ENCODE measurements at regions not wholly inside any gene's neighbourhood (a gene's known extent, or its start where the extent isn't known, plus 50 kb on each side); places are given as distances from the start of the nearest gene placed in this dataset.
"Not testable (repeated sequence)": the region's sequence is repeated elsewhere in the genome, so short reads cannot be mapped to it uniquely, and the experiment has no call there.

- in situ Hi-C loops (cut with HindIII; ENCODE audit: low sequenced_read_pairs): no loop called here
Observed at GRCh38 chr1:95863086-95863485, 629.1 kb downstream of the RWDD3 start.

- in situ Hi-C loops (cut with HindIII; ENCODE audit: low sequenced_read_pairs): no loop called here
Observed at GRCh38 chr1:95865769-95866168, 631.8 kb downstream of the RWDD3 start.

DNA sequence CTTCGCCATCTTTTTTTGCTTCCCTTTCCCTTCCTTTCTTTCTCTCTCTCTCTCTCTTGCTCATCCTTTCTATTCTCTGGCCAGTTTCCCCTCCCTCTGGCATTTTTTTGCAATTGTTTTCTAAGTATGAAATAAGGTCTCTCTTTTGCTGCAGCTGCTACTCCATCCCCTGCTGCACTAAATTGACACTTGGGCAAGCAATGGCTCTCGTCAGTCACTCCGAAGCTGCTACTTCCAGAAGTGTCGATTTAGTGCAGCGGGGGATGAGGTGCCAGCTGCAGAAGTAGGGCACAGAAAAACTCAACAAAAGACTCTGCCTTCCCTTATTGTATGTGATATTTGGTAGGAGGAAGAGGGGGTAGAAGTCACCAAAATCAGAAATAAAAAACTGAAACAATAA, 642.3 kb downstream of the RWDD3 start:
- in situ Hi-C loops (cut with HindIII; ENCODE audit: low sequenced_read_pairs): no loop called here

DNA sequence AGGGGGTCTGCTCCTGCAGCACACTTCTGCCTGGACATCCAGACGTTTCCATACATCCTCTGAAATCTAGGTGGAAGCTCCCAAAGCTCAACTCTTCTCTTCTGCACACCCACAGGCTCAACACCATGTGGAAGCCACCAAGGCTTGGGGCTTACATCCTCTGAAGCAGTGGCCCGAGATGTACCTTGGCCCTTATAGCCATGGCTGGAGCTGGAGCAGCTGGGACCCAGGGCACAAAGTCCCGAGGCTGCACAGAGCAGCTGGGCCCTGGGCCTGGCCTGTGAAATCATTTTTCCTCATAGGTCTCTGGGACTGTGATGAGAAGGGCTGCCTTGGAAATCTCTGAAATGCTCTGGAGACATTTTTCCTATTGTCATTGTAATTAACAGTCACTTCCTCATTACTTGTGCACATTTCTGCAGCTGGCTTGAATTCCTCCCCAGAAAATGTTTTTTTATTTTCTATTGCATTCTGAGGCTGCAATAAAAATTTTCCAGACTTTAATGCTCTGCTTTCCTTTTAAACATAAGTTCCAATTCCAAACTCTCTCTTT, 645.6 kb downstream of the RWDD3 start:
- in situ Hi-C loops (cut with HindIII; ENCODE audit: low sequenced_read_pairs): no loop called here

- in situ Hi-C loops (cut with HindIII; ENCODE audit: low sequenced_read_pairs): no loop called here
Observed at GRCh38 chr1:95888941-95889390, 655.0 kb downstream of the RWDD3 start.

- in situ Hi-C loops (cut with HindIII; ENCODE audit: low sequenced_read_pairs): no loop called here
Observed at GRCh38 chr1:95889400-95889799, 655.4 kb downstream of the RWDD3 start.

- in situ Hi-C loops (cut with HindIII; ENCODE audit: low sequenced_read_pairs): no loop called here
Observed at GRCh38 chr1:95893921-95894320, 659.9 kb downstream of the RWDD3 start.

DNA sequence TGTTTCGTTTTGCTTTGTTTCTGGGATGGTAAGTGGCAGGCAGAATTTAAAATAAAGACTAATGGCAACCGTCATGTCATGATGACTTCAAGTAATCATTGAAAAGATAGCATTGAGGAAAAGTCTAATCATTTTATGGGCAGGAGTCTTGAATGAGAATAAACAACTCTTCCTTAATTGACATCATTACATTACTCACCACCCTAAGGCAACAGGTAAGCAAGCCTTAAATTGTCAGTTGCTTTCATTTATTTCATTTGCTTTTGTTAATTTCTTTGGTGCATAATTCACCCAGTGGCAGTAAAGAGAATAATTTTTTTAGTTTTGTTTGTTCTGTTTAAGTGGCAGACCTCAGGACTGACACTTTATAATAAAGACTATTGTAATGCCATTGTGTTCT, 669.0 kb downstream of the RWDD3 start:
- in situ Hi-C loops (cut with HindIII; ENCODE audit: low sequenced_read_pairs): no loop called here

DNA sequence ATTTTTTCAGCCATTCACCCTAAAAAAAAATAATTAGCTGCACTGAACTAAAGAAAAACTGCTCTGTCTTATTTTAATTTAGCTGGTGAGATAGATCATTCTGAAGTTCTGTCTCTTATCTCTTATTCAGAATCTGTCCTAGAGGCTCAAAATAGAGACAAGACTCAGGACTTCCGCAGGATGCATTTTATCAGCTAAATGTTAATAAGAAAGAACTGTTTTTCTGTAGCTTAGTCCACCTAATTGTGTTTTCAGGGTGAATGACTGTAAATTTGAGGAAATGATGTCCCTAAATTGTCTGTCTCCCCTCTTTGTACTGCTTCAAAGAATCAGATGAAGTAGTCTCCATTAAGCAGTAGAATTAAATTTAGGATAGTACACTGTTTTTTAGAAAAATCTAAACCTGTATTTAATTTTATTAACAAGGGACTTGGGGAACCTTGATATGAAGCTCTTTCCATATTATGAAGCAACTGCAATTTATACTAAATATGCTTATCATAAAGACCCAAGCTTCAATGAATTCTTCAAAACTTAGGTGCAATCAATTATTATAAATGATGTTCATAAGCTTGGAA, 671.9 kb downstream of the RWDD3 start:
- in situ Hi-C loops (cut with HindIII; ENCODE audit: low sequenced_read_pairs): no loop called here

DNA sequence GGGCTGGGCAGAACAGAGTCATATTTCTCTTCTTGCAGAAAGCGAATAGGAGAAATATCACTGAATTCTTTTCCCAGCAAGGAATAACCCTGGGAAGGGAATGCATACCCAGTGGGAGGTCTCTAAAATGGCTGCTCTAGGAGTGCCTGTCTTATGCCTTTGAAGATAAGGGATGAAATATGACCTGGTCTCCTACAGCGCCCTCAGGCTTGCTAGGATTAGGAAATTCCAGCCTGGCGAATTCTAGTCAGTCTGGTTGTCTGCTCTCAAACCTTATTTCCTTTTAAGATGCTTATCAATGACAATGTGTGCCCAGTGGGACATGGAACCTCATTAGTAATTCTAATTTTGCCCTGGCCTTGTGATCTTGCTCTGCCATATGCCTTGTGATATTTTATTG, 677.7 kb downstream of the RWDD3 start:
- in situ Hi-C loops (cut with HindIII; ENCODE audit: low sequenced_read_pairs): not testable (repeated sequence)

GRCh38 chr1:95916616-95917015, 682.6 kb downstream of the RWDD3 start:
- in situ Hi-C loops (cut with HindIII; ENCODE audit: low sequenced_read_pairs): no loop called here

GRCh38 chr1:95924684-95925083, 690.7 kb downstream of the RWDD3 start:
- in situ Hi-C loops (cut with HindIII; ENCODE audit: low sequenced_read_pairs): no loop called here

- in situ Hi-C loops (cut with HindIII; ENCODE audit: low sequenced_read_pairs): no loop called here
Observed at GRCh38 chr1:95926331-95926730, 692.3 kb downstream of the RWDD3 start.

- in situ Hi-C loops (cut with HindIII; ENCODE audit: low sequenced_read_pairs): no loop called here
Observed at GRCh38 chr1:95927061-95927460, 693.1 kb downstream of the RWDD3 start.

- in situ Hi-C loops (cut with HindIII; ENCODE audit: low sequenced_read_pairs): no loop called here
Observed at GRCh38 chr1:95935719-95936118, 701.7 kb downstream of the RWDD3 start.

GRCh38 chr1:95941121-95941798, 707.2 kb downstream of the RWDD3 start:
- in situ Hi-C loops (cut with HindIII; ENCODE audit: low sequenced_read_pairs): no loop called here

DNA sequence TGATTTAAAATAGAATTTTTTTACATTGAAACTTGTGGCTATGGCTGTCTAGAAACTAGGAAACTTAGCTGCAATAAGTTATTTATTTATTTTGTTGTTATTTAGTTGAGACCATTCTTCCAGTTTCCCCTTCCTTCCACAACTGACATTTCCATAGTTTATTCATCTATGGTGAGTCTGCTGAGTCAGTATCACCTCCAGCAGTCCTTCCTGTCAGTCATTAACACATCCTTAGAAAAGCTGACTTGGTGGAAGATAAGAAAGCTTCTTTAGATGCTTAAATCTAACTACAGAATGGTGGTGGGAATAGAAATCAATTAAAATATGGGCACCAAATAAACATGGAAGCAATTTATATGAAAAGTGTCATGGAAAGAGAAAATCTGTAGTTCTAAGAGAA, 714.0 kb downstream of the RWDD3 start:
- in situ Hi-C loops (cut with HindIII; ENCODE audit: low sequenced_read_pairs): no loop called here

DNA sequence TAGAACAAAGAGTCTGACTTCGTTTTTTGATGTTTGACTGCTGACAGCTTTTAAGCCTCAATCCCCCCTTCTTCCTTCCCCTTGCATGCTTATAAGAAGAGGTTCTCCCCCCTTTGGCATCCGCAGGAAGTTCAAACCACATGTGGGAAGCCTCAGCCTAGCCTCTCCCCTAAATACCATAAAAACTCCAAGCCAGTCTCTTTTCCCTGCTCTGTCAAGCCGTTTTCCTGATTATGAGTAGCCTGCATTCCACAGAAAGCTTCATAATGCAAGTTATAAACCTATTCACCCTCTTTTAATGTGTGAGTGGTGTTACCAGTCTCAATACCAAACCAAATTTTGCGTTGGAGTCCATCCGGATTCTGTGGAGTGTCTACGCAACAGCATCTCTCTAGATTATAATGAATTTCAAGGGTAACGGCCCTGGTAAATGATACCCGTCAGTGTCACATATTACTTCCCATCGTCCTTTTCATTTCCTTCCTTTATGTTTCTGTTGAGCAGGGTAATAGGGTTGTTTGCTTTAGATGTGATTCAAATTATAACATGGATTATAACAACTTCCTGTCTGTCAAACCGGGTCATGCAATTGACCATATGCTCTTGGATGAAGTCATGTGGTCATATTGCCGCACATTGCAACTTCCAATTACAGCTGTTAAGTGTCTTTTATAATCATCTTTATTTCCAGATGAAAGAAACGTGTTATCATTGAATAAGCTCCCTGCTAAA, 717.5 kb downstream of the RWDD3 start:
- in situ Hi-C loops (cut with HindIII; ENCODE audit: low sequenced_read_pairs): no loop called here

- in situ Hi-C loops (cut with HindIII; ENCODE audit: low sequenced_read_pairs): no loop called here
Observed at GRCh38 chr1:95953015-95953414, 719.0 kb downstream of the RWDD3 start.

GRCh38 chr1:95954585-95954984, 720.6 kb downstream of the RWDD3 start:
- in situ Hi-C loops (cut with HindIII; ENCODE audit: low sequenced_read_pairs): no loop called here

GRCh38 chr1:95956215-95956614, 722.2 kb downstream of the RWDD3 start:
- in situ Hi-C loops (cut with HindIII; ENCODE audit: low sequenced_read_pairs): no loop called here

DNA sequence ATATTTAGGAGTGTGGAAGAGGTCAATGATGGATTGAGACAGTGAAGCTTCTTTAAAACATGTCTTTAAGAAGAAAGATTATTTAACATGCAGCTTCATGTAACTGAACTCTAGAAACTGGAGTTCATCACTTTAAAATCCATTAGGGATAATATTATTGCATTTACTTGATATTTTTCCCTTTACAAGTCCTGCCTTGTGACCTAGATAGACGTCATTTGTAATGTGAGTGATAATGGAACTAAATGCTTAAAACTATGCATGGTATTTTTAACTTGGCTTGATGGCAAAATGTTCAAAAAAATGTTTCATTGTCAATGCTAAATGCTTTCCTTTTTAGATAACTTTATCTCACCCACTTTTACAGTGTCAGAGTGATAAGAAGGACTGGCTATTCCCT, 723.7 kb downstream of the RWDD3 start:
- in situ Hi-C loops (cut with HindIII; ENCODE audit: low sequenced_read_pairs): no loop called here
